ENCODE measurements at regions not wholly inside any gene's neighbourhood (a gene's known extent, or its start where the extent isn't known, plus 50 kb on each side); places are given as distances from the start of the nearest gene placed in this dataset.
"Not testable (repeated sequence)": the region's sequence is repeated elsewhere in the genome, so short reads cannot be mapped to it uniquely, and the experiment has no call there.

- H3K27ac Mint-ChIP-seq (ENCODE audit: unreplicated experiment) = no peak overlapping the region
Measured at GRCh38 chr18:66252703-66253102, 351.2 kb downstream of the CDH19 start.

GRCh38 chr18:66235206-66235605 is 368.7 kb downstream of the CDH19 start:
- H3K9me3 Mint-ChIP-seq (ENCODE audit: unreplicated experiment) = peaks cover 2% of the 10 kb centered on the region
- no peak for DNase-seq (ENCODE audit: extremely low spot score, unreplicated experiment)
- H3K27ac Mint-ChIP-seq (ENCODE audit: unreplicated experiment) = no peak overlapping the region
- no peaks in the 10 kb centered on the region for H3K4me1 Mint-ChIP-seq (ENCODE audit: unreplicated experiment)
- no peak for TF ChIP-seq CTCF (IDR thresholded peaks at IDR 0.05)
- H3K27me3 Mint-ChIP-seq (ENCODE audit: unreplicated experiment) = no peaks in the 10 kb centered on the region
- H3K36me3 Mint-ChIP-seq (ENCODE audit: unreplicated experiment) = no peaks in the 10 kb centered on the region
- no peak overlapping the region for H3K4me3 Mint-ChIP-seq (ENCODE audit: unreplicated experiment)

More at GRCh38 chr18:66252703-66253102, 351.2 kb downstream of the CDH19 start:
- Mint-ChIP-seq H3K36me3 (ENCODE audit: unreplicated experiment) (no peaks in the 10 kb centered on the region), H3K9me3 (ENCODE audit: unreplicated experiment) (no peaks in the 10 kb centered on the region), H3K4me3 (ENCODE audit: unreplicated experiment) (no peak overlapping the region), H3K4me1 (ENCODE audit: unreplicated experiment) (no peaks in the 10 kb centered on the region), H3K27me3 (ENCODE audit: unreplicated experiment) (no peaks in the 10 kb centered on the region)
- DNase-seq (ENCODE audit: extremely low spot score, unreplicated experiment) = no peak
- no peak for TF ChIP-seq CTCF (IDR thresholded peaks at IDR 0.05)

DNA sequence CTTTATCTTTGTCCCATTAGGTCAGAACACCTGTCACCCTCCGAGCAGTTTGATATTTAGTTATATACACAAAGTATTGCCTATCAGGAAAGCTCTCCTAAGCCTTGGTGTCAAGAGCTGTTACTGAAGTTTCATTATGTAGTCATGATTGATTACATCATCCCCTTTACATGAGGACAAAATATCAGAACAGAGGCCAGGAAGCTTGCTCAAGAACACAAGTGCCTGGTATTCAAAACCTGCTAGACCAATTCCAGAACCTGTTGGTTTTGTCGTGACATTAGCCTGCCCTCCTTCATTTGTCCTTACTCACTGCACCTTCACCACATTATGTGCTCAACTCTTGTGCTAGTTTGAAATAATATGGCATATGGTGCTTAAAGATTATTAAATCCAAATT is 377.1 kb downstream of the CDH19 start:
- TF ChIP-seq CTCF (IDR thresholded peaks at IDR 0.05) = no peak
- H3K27me3 Mint-ChIP-seq (ENCODE audit: unreplicated experiment) = no peaks in the 10 kb centered on the region
- no peaks in the 10 kb centered on the region for H3K9me3 Mint-ChIP-seq (ENCODE audit: unreplicated experiment)
- no peak for DNase-seq (ENCODE audit: extremely low spot score, unreplicated experiment)
- no peaks in the 10 kb centered on the region for H3K36me3 Mint-ChIP-seq (ENCODE audit: unreplicated experiment)
- no peak overlapping the region for H3K27ac Mint-ChIP-seq (ENCODE audit: unreplicated experiment)
- H3K4me1 Mint-ChIP-seq (ENCODE audit: unreplicated experiment) = no peaks in the 10 kb centered on the region
- H3K4me3 Mint-ChIP-seq (ENCODE audit: unreplicated experiment) = no peak overlapping the region

- H3K27ac Mint-ChIP-seq (ENCODE audit: unreplicated experiment); H3K4me1 Mint-ChIP-seq (ENCODE audit: unreplicated experiment); H3K36me3 Mint-ChIP-seq (ENCODE audit: unreplicated experiment); H3K4me3 Mint-ChIP-seq (ENCODE audit: unreplicated experiment); H3K27me3 Mint-ChIP-seq (ENCODE audit: unreplicated experiment); H3K9me3 Mint-ChIP-seq (ENCODE audit: unreplicated experiment); DNase-seq (ENCODE audit: extremely low spot score, unreplicated experiment): not testable (repeated sequence)
Measured at GRCh38 chr18:66223317-66223716, 380.6 kb downstream of the CDH19 start.

DNA sequence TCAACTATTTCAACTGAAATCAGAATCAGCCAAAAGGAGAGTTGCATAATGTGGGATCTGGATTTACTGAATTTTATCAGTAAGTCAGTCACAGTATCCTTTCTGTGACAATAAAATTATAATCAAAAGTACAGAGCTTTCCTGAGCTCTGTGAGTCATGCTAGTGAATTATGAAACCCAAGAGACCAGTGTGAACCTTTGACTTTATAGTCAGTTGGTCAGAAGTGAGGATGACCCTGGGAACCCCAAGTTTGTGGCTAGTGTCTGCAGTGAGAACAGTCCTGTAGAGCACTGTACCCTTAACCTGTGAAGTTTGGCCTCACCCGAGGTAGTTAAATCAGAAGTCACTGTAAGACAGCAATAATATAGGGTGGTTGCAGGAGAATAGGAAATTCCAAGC is 381.7 kb downstream of the CDH19 start:
- DNase-seq (ENCODE audit: extremely low spot score, unreplicated experiment) = no peak
- TF ChIP-seq CTCF (IDR thresholded peaks at IDR 0.05) = no peak
- H3K36me3 Mint-ChIP-seq (ENCODE audit: unreplicated experiment) = no peaks in the 10 kb centered on the region
- no peaks in the 10 kb centered on the region for H3K27me3 Mint-ChIP-seq (ENCODE audit: unreplicated experiment)
- H3K27ac Mint-ChIP-seq (ENCODE audit: unreplicated experiment) = no peak overlapping the region
- H3K4me3 Mint-ChIP-seq (ENCODE audit: unreplicated experiment) = no peak overlapping the region
- H3K4me1 Mint-ChIP-seq (ENCODE audit: unreplicated experiment) = no peaks in the 10 kb centered on the region
- peaks cover 5% of the 10 kb centered on the region for H3K9me3 Mint-ChIP-seq (ENCODE audit: unreplicated experiment)

DNA sequence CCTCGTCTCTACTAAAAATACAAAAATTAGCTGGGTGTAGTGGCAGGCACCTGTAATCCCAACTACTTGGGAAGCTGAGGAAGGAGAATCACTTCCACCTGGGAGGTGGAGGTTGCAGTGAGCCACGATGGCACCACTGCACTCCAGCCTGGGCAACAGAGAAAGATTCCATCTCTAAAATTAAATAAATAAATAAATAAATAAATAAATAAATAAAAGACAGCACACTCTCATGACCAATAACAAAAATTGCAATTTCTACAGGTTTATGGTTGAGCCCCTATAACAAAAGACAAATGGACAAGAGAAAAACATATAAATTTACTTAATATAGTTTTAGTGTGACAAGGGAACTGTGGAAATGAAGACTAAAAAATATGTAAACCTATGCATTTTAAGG is 384.1 kb downstream of the CDH19 start:
- Mint-ChIP-seq H3K4me1 (ENCODE audit: unreplicated experiment) (no peaks in the 10 kb centered on the region), H3K9me3 (ENCODE audit: unreplicated experiment) (peaks cover 5% of the 10 kb centered on the region), H3K4me3 (ENCODE audit: unreplicated experiment) (no peak overlapping the region), H3K36me3 (ENCODE audit: unreplicated experiment) (no peaks in the 10 kb centered on the region), H3K27ac (ENCODE audit: unreplicated experiment) (no peak overlapping the region), H3K27me3 (ENCODE audit: unreplicated experiment) (no peaks in the 10 kb centered on the region)
- TF ChIP-seq CTCF (IDR thresholded peaks at IDR 0.05) = no peak
- no peak for DNase-seq (ENCODE audit: extremely low spot score, unreplicated experiment)

All from osteocyte (in vitro differentiated cells).